ENCODE measurements at regions not wholly inside any gene's neighbourhood (a gene's known extent, or its start where the extent isn't known, plus 50 kb on each side); places are given as distances from the start of the nearest gene placed in this dataset.

GRCh38 chr16:13559624-13560023 is 360.3 kb upstream of the ERCC4 start:
- no peaks in the 10 kb centered on the region for H3K79me2 ChIP-seq (ENCODE audit: control insufficient read depth, insufficient read depth, low read length)
- no peak for TF ChIP-seq BMI1 (IDR thresholded peaks at IDR 0.05; ENCODE audit: borderline replicate concordance)
- TF ChIP-seq SP1 (IDR thresholded peaks at IDR 0.05; ENCODE audit: low read depth, low read length), result no peak
- TF ChIP-seq SMARCA5 (IDR thresholded peaks at IDR 0.05), result no peak
- no peak for TF ChIP-seq TAF1 (IDR thresholded peaks at IDR 0.05; ENCODE audit: borderline replicate concordance, low read depth, low read length)
- TF ChIP-seq E4F1 (IDR thresholded peaks at IDR 0.05; ENCODE audit: borderline replicate concordance, partially characterized antibody), result no peak
- TF ChIP-seq MAX (IDR thresholded peaks at IDR 0.05; ENCODE audit: low read depth, low read length), result no peak
- TF ChIP-seq RB1 (IDR thresholded peaks at IDR 0.05; ENCODE audit: borderline replicate concordance), result no peak
- no peak for TF ChIP-seq HCFC1 (IDR thresholded peaks at IDR 0.05; ENCODE audit: low read length)
- DNase-seq (ENCODE audit: low read depth, low spot score), result no peak
- no TSS peak for BruUV-seq (replicated peaks)
- intact Hi-C loops (cut with micrococcal nuclease; ENCODE audit: unreplicated experiment), result no loop called here
- H4K20me1 ChIP-seq (ENCODE audit: control insufficient read depth, insufficient read depth), result no peaks in the 10 kb centered on the region
- WGBS (ENCODE audit: insufficient coverage, insufficient replicate concordance, low lambda C conversion rate, missing lambda C conversion rate), result 4% methylated on average over 1 of the region's 1 CpG
- ChIA-PET CTCF (no interaction called here), RAD21 (ENCODE audit: unreplicated experiment) (no interaction called here), POLR2A (no interaction called here), SMC1A (ENCODE audit: uncharacterized antibody, unreplicated experiment) (interaction anchor here (0.7 to 1.7 kb wide), 8 partner anchors 10 to 72 kb away, joined by 3 to 11 read pairs (median 4); no protein-coding TSS in a partner anchor)
- H3K9ac ChIP-seq (ENCODE audit: control insufficient read depth, insufficient read depth, low read length), result no peak overlapping the region
- H3K27ac ChIP-seq (ENCODE audit: control insufficient read depth, insufficient read depth), result no peak overlapping the region
- no peak for FAIRE-seq
- no peaks in the 10 kb centered on the region for H3K4me1 ChIP-seq (ENCODE audit: control insufficient read depth, insufficient read depth, low read length)
- ATAC-seq, result no peak
- H2AFZ ChIP-seq (ENCODE audit: control insufficient read depth, low read depth, low read length), result no peak overlapping the region
- H3K4me2 ChIP-seq (ENCODE audit: control insufficient read depth, insufficient read depth), result no peak overlapping the region
- H3K9me3 ChIP-seq (replicated peaks; ENCODE audit: control insufficient read depth, insufficient read depth, low read length), result no peaks in the 10 kb centered on the region; the same call in 2 of the 3 replicates
- H3K36me3 ChIP-seq (ENCODE audit: control insufficient read depth in 2 of 2, insufficient read depth in 2 of 2, low read length in 1 of 2), result no peaks in the 10 kb centered on the region
- H3K4me3 ChIP-seq, result no peak overlapping the region
- in situ Hi-C loops (cut with MboI), result no loop called here
- no peaks in the 10 kb centered on the region for H3K27me3 ChIP-seq (replicated peaks in 1 of 2; ENCODE audit: control insufficient read depth in 2 of 2, insufficient read depth in 2 of 2, low read length in 1 of 2)
